TTC549 (cell line): ENCODE measurements at regions not wholly inside any gene's neighbourhood (a gene's known extent, or its start where the extent isn't known, plus 50 kb on each side); places are given as distances from the start of the nearest gene placed in this dataset.

ENCODE experiments used
- FAIRE-seq: peaks from 2 replicates; lab custom pipeline; 2012; peaks lifted over from hg19 to GRCh38; lab: Jason Lieb, UNC

- FAIRE-seq: no peak
These were observed 183.1 kb upstream of the MC4R start for GRCh38 chr18:60555625-60556024.

GRCh38 chr18:60556326-60556725 is 183.8 kb upstream of the MC4R start:
- FAIRE-seq: no peak

GRCh38 chr18:60560071-60560470 is 187.5 kb upstream of the MC4R start:
- no peak for FAIRE-seq

GRCh38 chr18:60563082-60563481 is 190.5 kb upstream of the MC4R start:
- no peak for FAIRE-seq

- no peak for FAIRE-seq
These were observed 195.6 kb upstream of the MC4R start for GRCh38 chr18:60568220-60568619.

GRCh38 chr18:60570172-60570571 is 197.6 kb upstream of the MC4R start:
- FAIRE-seq: no peak

GRCh38 chr18:60577457-60577856 is 204.9 kb upstream of the MC4R start:
- FAIRE-seq: no peak

GRCh38 chr18:60585670-60586069 is 213.1 kb upstream of the MC4R start:
- FAIRE-seq: no peak

GRCh38 chr18:60593249-60593648 is 220.7 kb upstream of the MC4R start:
- FAIRE-seq: no peak

GRCh38 chr18:60596928-60597327 is 224.4 kb upstream of the MC4R start:
- FAIRE-seq: no peak

GRCh38 chr18:60599267-60599666 is 226.7 kb upstream of the MC4R start:
- no peak for FAIRE-seq

- no peak for FAIRE-seq
These were observed 227.4 kb upstream of the MC4R start for GRCh38 chr18:60599995-60600394.

GRCh38 chr18:60601249-60601648 is 228.7 kb upstream of the MC4R start:
- FAIRE-seq: no peak

GRCh38 chr18:60623331-60623730 is 250.8 kb upstream of the MC4R start:
- no peak for FAIRE-seq

- FAIRE-seq: no peak
These were observed 251.6 kb upstream of the MC4R start for GRCh38 chr18:60624207-60624606.

- FAIRE-seq: no peak
These were observed 267.3 kb upstream of the MC4R start for GRCh38 chr18:60639836-60640235.

GRCh38 chr18:60643009-60643408 is 270.4 kb upstream of the MC4R start:
- no peak for FAIRE-seq

- no peak for FAIRE-seq
These were observed 274.1 kb upstream of the MC4R start for GRCh38 chr18:60646725-60647124.

GRCh38 chr18:60649107-60649506 is 276.5 kb upstream of the MC4R start:
- no peak for FAIRE-seq

- no peak for FAIRE-seq
These were observed 277.4 kb upstream of the MC4R start for GRCh38 chr18:60649842-60650536.

GRCh38 chr18:60654298-60654697 is 281.7 kb upstream of the MC4R start:
- FAIRE-seq: no peak

- no peak for FAIRE-seq
These were observed 284.0 kb upstream of the MC4R start for GRCh38 chr18:60656553-60656952.

GRCh38 chr18:60662491-60662890 is 289.9 kb upstream of the MC4R start:
- no peak for FAIRE-seq

GRCh38 chr18:60663060-60663989 is 290.8 kb upstream of the MC4R start:
- FAIRE-seq: no peak
